ENCODE measurements at regions not wholly inside any gene's neighbourhood (a gene's known extent, or its start where the extent isn't known, plus 50 kb on each side); places are given as distances from the start of the nearest gene placed in this dataset.
"Not testable (repeated sequence)": the region's sequence is repeated elsewhere in the genome, so short reads cannot be mapped to it uniquely, and the experiment has no call there.

- intact Hi-C loops (cut with DNase I; ENCODE audit: low total_unique reads): no loop called here
- 83 to 92% methylated on average over 2 of the region's 2 CpGs for WGBS, 2 donors
- DNase-seq (ENCODE audit: low spot score in 2 of 2): no peak
- H3K4me3 ChIP-seq (ENCODE audit: low read depth, poor library complexity, severe bottlenecking): no peak overlapping the region
- TF ChIP-seq POLR2A (IDR thresholded peaks at IDR 0.05) (no peak), CTCF (IDR thresholded peaks at IDR 0.05) (no peak)
These were observed 127.9 kb upstream of the AR start for GRCh38 chrX:67415937-67416336.

- H3K4me3 ChIP-seq (ENCODE audit: low read depth, poor library complexity, severe bottlenecking): no peak overlapping the region
- DNase-seq (ENCODE audit: low spot score in 2 of 2): no peak
- no peak for TF ChIP-seq POLR2A (IDR thresholded peaks at IDR 0.05)
- no peak for TF ChIP-seq CTCF (IDR thresholded peaks at IDR 0.05)
- WGBS, 2 donors: 75% methylated on average over 2 of the region's 2 CpGs
- intact Hi-C loops (cut with DNase I; ENCODE audit: low total_unique reads): no loop called here
These were observed 116.9 kb upstream of the AR start for GRCh38 chrX:67426946-67427345.

- 69 to 71% methylated on average over 1 of the region's 1 CpG for WGBS, 2 donors
- TF ChIP-seq CTCF (IDR thresholded peaks at IDR 0.05) (no peak), POLR2A (IDR thresholded peaks at IDR 0.05) (no peak)
- intact Hi-C loops (cut with DNase I; ENCODE audit: low total_unique reads): no loop called here
These were observed 108.3 kb upstream of the AR start for GRCh38 chrX:67435536-67435935.

GRCh38 chrX:67436867-67437266, 107.0 kb upstream of the AR start:
- TF ChIP-seq POLR2A (IDR thresholded peaks at IDR 0.05) (no peak), CTCF (IDR thresholded peaks at IDR 0.05) (no peak)
- intact Hi-C loops (cut with DNase I; ENCODE audit: low total_unique reads): no loop called here
- no peak overlapping the region for H3K4me3 ChIP-seq (ENCODE audit: low read depth, poor library complexity, severe bottlenecking)
- DNase-seq (ENCODE audit: low spot score in 2 of 2): no peak

More at GRCh38 chrX:67435536-67435935, 108.3 kb upstream of the AR start:
- no peak overlapping the region for H3K4me3 ChIP-seq (ENCODE audit: low read depth, poor library complexity, severe bottlenecking)
- DNase-seq (ENCODE audit: low spot score in 2 of 2): no peak

GRCh38 chrX:67437821-67438220, 106.0 kb upstream of the AR start:
- no peak for DNase-seq (ENCODE audit: low spot score in 2 of 2)
- 65 to 85% methylated on average over 3 of the region's 3 CpGs for WGBS, 2 donors
- H3K4me3 ChIP-seq (ENCODE audit: low read depth, poor library complexity, severe bottlenecking): no peak overlapping the region
- TF ChIP-seq POLR2A (IDR thresholded peaks at IDR 0.05) (no peak), CTCF (IDR thresholded peaks at IDR 0.05) (no peak)
- intact Hi-C loops (cut with DNase I; ENCODE audit: low total_unique reads): no loop called here

GRCh38 chrX:67475259-67475658, 68.6 kb upstream of the AR start:
- H3K4me3 ChIP-seq (ENCODE audit: low read depth, poor library complexity, severe bottlenecking); intact Hi-C loops (cut with DNase I; ENCODE audit: low total_unique reads); DNase-seq (ENCODE audit: low spot score in 2 of 2): not testable (repeated sequence)
- 53 to 71% methylated on average over 3 of the region's 3 CpGs for WGBS, 2 donors
